ENCODE measurements at regions not wholly inside any gene's neighbourhood (a gene's known extent, or its start where the extent isn't known, plus 50 kb on each side); places are given as distances from the start of the nearest gene placed in this dataset.

DNA sequence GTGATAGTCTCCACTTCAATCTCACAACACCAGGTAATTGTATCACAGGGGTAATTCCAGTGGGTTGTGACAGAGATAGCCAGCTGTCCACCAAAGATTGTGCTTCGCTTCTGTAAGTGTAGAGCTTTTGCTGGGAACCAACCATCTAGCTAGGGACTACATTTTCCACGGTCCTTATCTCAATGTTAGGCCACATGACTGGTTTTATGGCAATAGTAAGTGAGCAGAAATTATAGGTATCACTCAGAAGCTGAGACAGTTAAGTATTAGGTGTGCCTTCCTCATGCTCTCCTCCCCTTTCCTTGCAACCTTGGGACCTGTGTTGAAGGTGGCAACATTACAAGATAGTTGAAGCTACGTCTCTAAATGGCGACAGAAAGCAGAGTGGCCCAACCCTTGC lies 108.8 kb upstream of the NALF2 start:
- H3K4me3 ChIP-seq (ENCODE audit: low read length): no peak overlapping the region
- H3K36me3 ChIP-seq (ENCODE audit: control insufficient read depth, low read length): no peaks in the 10 kb centered on the region
- H4K20me1 ChIP-seq (ENCODE audit: control insufficient read depth, insufficient read depth, low read depth, low read length): no peaks in the 10 kb centered on the region
- H3K9me3 ChIP-seq (ENCODE audit: control insufficient read depth, insufficient read depth, low read length): no peaks in the 10 kb centered on the region
- no peaks in the 10 kb centered on the region for H3K4me1 ChIP-seq (ENCODE audit: control insufficient read depth, low read length)
- no peaks in the 10 kb centered on the region for H3K27me3 ChIP-seq (ENCODE audit: control insufficient read depth, low read length)
- TF ChIP-seq, protein P1, sequence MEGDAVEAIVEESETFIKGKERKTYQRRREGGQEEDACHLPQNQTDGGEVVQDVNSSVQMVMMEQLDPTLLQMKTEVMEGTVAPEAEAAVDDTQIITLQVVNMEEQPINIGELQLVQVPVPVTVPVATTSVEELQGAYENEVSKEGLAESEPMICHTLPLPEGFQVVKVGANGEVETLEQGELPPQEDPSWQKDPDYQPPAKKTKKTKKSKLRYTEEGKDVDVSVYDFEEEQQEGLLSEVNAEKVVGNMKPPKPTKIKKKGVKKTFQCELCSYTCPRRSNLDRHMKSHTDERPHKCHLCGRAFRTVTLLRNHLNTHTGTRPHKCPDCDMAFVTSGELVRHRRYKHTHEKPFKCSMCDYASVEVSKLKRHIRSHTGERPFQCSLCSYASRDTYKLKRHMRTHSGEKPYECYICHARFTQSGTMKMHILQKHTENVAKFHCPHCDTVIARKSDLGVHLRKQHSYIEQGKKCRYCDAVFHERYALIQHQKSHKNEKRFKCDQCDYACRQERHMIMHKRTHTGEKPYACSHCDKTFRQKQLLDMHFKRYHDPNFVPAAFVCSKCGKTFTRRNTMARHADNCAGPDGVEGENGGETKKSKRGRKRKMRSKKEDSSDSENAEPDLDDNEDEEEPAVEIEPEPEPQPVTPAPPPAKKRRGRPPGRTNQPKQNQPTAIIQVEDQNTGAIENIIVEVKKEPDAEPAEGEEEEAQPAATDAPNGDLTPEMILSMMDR (IDR thresholded peaks at IDR 0.05; ENCODE audit: low read depth, low read length, poor library complexity, severe bottlenecking): no peak
- TF ChIP-seq EZH2phosphoT487 (IDR thresholded peaks at IDR 0.05; ENCODE audit: borderline replicate concordance, low read length): no peak
- no peaks in the 10 kb centered on the region for H3F3A ChIP-seq (ENCODE audit: control insufficient read depth, insufficient read depth)
- no peak overlapping the region for H3K27ac ChIP-seq (ENCODE audit: low read depth, low read length)
- no peak overlapping the region for H3K4me2 ChIP-seq (ENCODE audit: low read length)
- no peaks in the 10 kb centered on the region for H3K79me2 ChIP-seq (ENCODE audit: control insufficient read depth, low read length)
- H3K9me2 ChIP-seq (replicated peaks; ENCODE audit: control insufficient read depth, low read length): no peaks in the 10 kb centered on the region

DNA sequence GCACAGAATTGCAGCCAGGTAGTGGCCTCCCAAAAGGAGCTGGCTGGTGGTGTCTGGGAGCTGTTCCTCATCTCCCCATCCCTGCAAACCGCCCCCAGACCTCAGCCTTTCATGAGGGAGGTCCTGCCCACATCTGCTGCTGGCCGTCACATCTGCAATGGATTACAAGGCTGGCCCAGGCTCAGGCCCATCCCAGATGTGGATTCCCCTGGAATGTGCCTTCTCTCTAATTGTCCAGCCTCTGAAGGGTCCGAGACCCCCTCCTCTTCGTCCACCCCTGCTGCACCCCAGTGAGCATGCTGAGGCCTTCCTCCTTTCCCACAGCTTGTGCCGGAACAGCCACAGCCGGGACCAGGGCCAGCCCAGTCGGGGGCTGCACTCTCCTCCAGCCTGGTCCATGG lies 115.0 kb upstream of the NALF2 start:
- Histone ChIP-seq H3K9me2 (replicated peaks; ENCODE audit: control insufficient read depth, low read length) (no peaks in the 10 kb centered on the region), H3F3A (ENCODE audit: control insufficient read depth, insufficient read depth) (no peaks in the 10 kb centered on the region), H3K9me3 (ENCODE audit: control insufficient read depth, insufficient read depth, low read length) (no peaks in the 10 kb centered on the region), H3K27ac (ENCODE audit: low read depth, low read length) (no peak overlapping the region), H3K4me3 (ENCODE audit: low read length) (no peak overlapping the region), H3K36me3 (ENCODE audit: control insufficient read depth, low read length) (no peaks in the 10 kb centered on the region), H3K79me2 (ENCODE audit: control insufficient read depth, low read length) (no peaks in the 10 kb centered on the region), H3K4me2 (ENCODE audit: low read length) (no peak overlapping the region), H3K27me3 (ENCODE audit: control insufficient read depth, low read length) (no peaks in the 10 kb centered on the region), H4K20me1 (ENCODE audit: control insufficient read depth, insufficient read depth, low read depth, low read length) (no peaks in the 10 kb centered on the region), H3K4me1 (ENCODE audit: control insufficient read depth, low read length) (no peaks in the 10 kb centered on the region)
- TF ChIP-seq, protein P1 (IDR thresholded peaks at IDR 0.05; ENCODE audit: low read depth, low read length, poor library complexity, severe bottlenecking): no peak
- TF ChIP-seq EZH2phosphoT487 (IDR thresholded peaks at IDR 0.05; ENCODE audit: borderline replicate concordance, low read length): no peak

DNA sequence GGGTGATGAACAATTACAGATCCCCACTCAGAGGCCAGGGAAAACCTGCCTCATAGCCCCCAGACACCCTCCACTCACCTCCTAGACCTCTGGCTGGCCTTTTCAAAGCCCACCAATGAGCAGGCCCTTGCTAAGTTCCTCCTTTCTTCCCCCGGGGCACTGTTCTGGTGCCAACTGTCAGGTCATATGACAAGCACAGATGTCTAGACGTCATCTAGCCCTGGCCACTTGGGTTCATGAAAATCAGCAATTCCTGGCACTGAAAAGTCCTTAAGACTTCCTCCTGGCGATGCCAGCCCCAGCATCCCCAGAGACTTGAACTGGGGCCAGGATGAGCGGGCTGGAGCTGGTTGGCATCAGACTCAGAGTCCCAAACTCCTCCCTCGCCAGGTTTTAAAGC lies 115.6 kb upstream of the NALF2 start:
- Histone ChIP-seq H3K79me2 (ENCODE audit: control insufficient read depth, low read length) (no peaks in the 10 kb centered on the region), H3K4me1 (ENCODE audit: control insufficient read depth, low read length) (no peaks in the 10 kb centered on the region), H3F3A (ENCODE audit: control insufficient read depth, insufficient read depth) (no peaks in the 10 kb centered on the region), H3K27me3 (ENCODE audit: control insufficient read depth, low read length) (no peaks in the 10 kb centered on the region), H3K4me2 (ENCODE audit: low read length) (no peak overlapping the region), H3K36me3 (ENCODE audit: control insufficient read depth, low read length) (no peaks in the 10 kb centered on the region), H3K4me3 (ENCODE audit: low read length) (no peak overlapping the region), H3K9me3 (ENCODE audit: control insufficient read depth, insufficient read depth, low read length) (no peaks in the 10 kb centered on the region), H3K9me2 (replicated peaks; ENCODE audit: control insufficient read depth, low read length) (no peaks in the 10 kb centered on the region), H3K27ac (ENCODE audit: low read depth, low read length) (no peak overlapping the region), H4K20me1 (ENCODE audit: control insufficient read depth, insufficient read depth, low read depth, low read length) (no peaks in the 10 kb centered on the region)
- TF ChIP-seq, protein P1 (IDR thresholded peaks at IDR 0.05; ENCODE audit: low read depth, low read length, poor library complexity, severe bottlenecking): no peak
- TF ChIP-seq EZH2phosphoT487 (IDR thresholded peaks at IDR 0.05; ENCODE audit: borderline replicate concordance, low read length): no peak

All from DOHH2 (cell line).